GM12878 (cell line): ENCODE measurements at regions not wholly inside any gene's neighbourhood (a gene's known extent, or its start where the extent isn't known, plus 50 kb on each side); places are given as distances from the start of the nearest gene placed in this dataset.

ENCODE experiments used
- ATAC-seq: fragments of 200-7000 bp; cut with Tn5 transposase; 3 replicates; pipeline ENCODE4 v1.9.1; 2020; ENCODE audit warnings: mild to moderate bottlenecking, moderate library complexity
- BruUV-seq: library from RNA; stranded (reverse); fragments of 400-500 nt; replicated peaks from 2 replicates; lab custom pipeline; 2021; lab: Mats Ljungman, UMichigan
- CTCF ChIA-PET: fragments of 300-600 bp; sonication (Branson Sonifier 250); formaldehyde crosslinking; extraction: SDS; loops from one replicate; lab custom pipeline; 2021; ENCODE audit warnings: inconsistent platforms; lab: Yijun Ruan, JAX
- POLR2A ChIA-PET: fragments of 350-600 bp; formaldehyde crosslinking; extraction: SDS; loops from one replicate; lab custom pipeline; 2021; ENCODE audit warnings: inconsistent platforms; lab: Charles Lee
- RAD21 ChIA-PET: fragments of 300-600 bp; sonication (Branson Sonifier 250); formaldehyde crosslinking; loops from one replicate; lab custom pipeline; 2023; ENCODE audit warnings: antibody characterized with exemption; ENCODE audit not compliant: unreplicated experiment; lab: Charles Lee
- SMC1A ChIA-PET: fragments of 300-600 bp; sonication (Branson Sonifier 250); formaldehyde crosslinking; loops from one replicate; lab custom pipeline; 2023; ENCODE audit not compliant: unreplicated experiment, uncharacterized antibody; lab: Charles Lee
- DNase-seq: peaks from one replicate; pipeline ENCODE4 v3.0.0-alpha.2; 2011; ENCODE audit warnings: low read depth, low spot score
- FAIRE-seq: peaks from 3 replicates; lab custom pipeline; 2011; peaks lifted over from hg19 to GRCh38; lab: Jason Lieb, UNC
- H2AFZ ChIP-seq: 2 replicates; pipeline ENCODE4 v1.6.0; 2011; ENCODE audit warnings: low read depth, low read length, control low read depth; ENCODE audit not compliant: control insufficient read depth
- H3K27ac ChIP-seq: 2 replicates; pipeline ENCODE4 v1.5.1; 2011; ENCODE audit warnings: control low read depth; ENCODE audit not compliant: control insufficient read depth, insufficient read depth
- H3K27me3 ChIP-seq, 2 experiments: replicated peaks in 1 of 2; 2 replicates each; pipeline versions ENCODE4 v1.6.0 to v1.6.1; 2011; ENCODE audit warnings: low read length in 1 of 2; ENCODE audit not compliant: control insufficient read depth in 2 of 2, insufficient read depth in 2 of 2
- H3K36me3 ChIP-seq, 2 experiments: 2 replicates each; pipeline ENCODE4 v1.5.1; 2011; ENCODE audit warnings: low read length in 1 of 2; ENCODE audit not compliant: control insufficient read depth in 2 of 2, insufficient read depth in 2 of 2
- H3K4me1 ChIP-seq: 2 replicates; pipeline ENCODE4 v1.6.1; 2011; ENCODE audit warnings: mild to moderate bottlenecking, low read length, moderate library complexity, mixed read lengths; ENCODE audit not compliant: control insufficient read depth, insufficient read depth
- H3K4me2 ChIP-seq: 2 replicates; pipeline ENCODE4 v1.6.0; 2011; ENCODE audit warnings: control low read depth; ENCODE audit not compliant: control insufficient read depth, insufficient read depth
- H3K4me3 ChIP-seq: fragments of 200-600 bp; sonication (generic); 2 replicates; pipeline ENCODE4 v1.5.1; 2016
- H3K79me2 ChIP-seq: 2 replicates; pipeline ENCODE4 v1.6.0; 2011; ENCODE audit warnings: low read length; ENCODE audit not compliant: control insufficient read depth, insufficient read depth
- H3K9ac ChIP-seq: 2 replicates; pipeline ENCODE4 v1.8.0; 2011; ENCODE audit warnings: low read length, control low read depth, mixed read lengths; ENCODE audit not compliant: control insufficient read depth, insufficient read depth
- H3K9me3 ChIP-seq: replicated peaks from 3 replicates; pipeline ENCODE4 v1.5.1; 2011; ENCODE audit warnings: mild to moderate bottlenecking, low read length; ENCODE audit not compliant: control insufficient read depth, insufficient read depth
- H4K20me1 ChIP-seq: 2 replicates; pipeline ENCODE4 v1.6.0; 2011; ENCODE audit not compliant: control insufficient read depth, insufficient read depth
- GATAD2B ChIP-seq: fragments of 450-650 bp; conservative IDR thresholded peaks from 2 replicates; pipeline ENCODE4 v1.6.1; 2017; ENCODE audit warnings: low read depth, mild to moderate bottlenecking, moderate library complexity
- KAT2A ChIP-seq: conservative IDR thresholded peaks from 2 replicates; pipeline ENCODE4 v1.6.1; 2011; ENCODE audit warnings: low read depth, low read length; ENCODE audit not compliant: control insufficient read depth
- MEF2B ChIP-seq: fragments of 450-650 bp; IDR thresholded peaks from 2 replicates; pipeline ENCODE4 v1.6.1; 2018; ENCODE audit warnings: mild to moderate bottlenecking, moderate library complexity; ENCODE audit not compliant: partially characterized antibody, poor library complexity, severe bottlenecking
- NFIC ChIP-seq: IDR thresholded peaks from 2 replicates; pipeline ENCODE4 v1.6.1; 2012; ENCODE audit warnings: low read depth, mild to moderate bottlenecking, inconsistent platforms, low read length, moderate library complexity
- PAX8 ChIP-seq: fragments of 450-650 bp; IDR thresholded peaks from 2 replicates; pipeline ENCODE4 v1.6.1; 2017; ENCODE audit warnings: mild to moderate bottlenecking, moderate library complexity
- PML ChIP-seq: IDR thresholded peaks from 2 replicates; pipeline ENCODE4 v1.6.1; 2012; ENCODE audit warnings: low read length, inconsistent platforms
- POLR2AphosphoS2 ChIP-seq: IDR thresholded peaks from 2 replicates; pipeline ENCODE4 v1.6.1; 2011; ENCODE audit warnings: low read depth, mild to moderate bottlenecking, low read length, improper control_type of control experiment, moderate library complexity
- POU2F2 ChIP-seq: IDR thresholded peaks from 3 replicates; pipeline ENCODE4 v1.6.1; 2011; ENCODE audit warnings: low read depth, mild to moderate bottlenecking, low read length, borderline replicate concordance
- STAT3 ChIP-seq: IDR thresholded peaks from 2 replicates; pipeline ENCODE4 v1.6.1; 2011; ENCODE audit warnings: low read depth, low read length, improper control_type of control experiment
- SUZ12 ChIP-seq: fragments of 200-600 bp; sonication (generic); IDR thresholded peaks from one replicate; pipeline ENCODE4 v1.6.1; 2018; ENCODE audit warnings: antibody characterized with exemption, mild to moderate bottlenecking; ENCODE audit not compliant: unreplicated experiment
- ZNF217 ChIP-seq: fragments of 450-650 bp; IDR thresholded peaks from 2 replicates; pipeline ENCODE4 v1.6.1; 2017; ENCODE audit warnings: antibody characterized with exemption, mild to moderate bottlenecking
- WGBS: methylation state at CpG from one replicate; pipeline ENCODE4 v1.1.6; 2016; ENCODE audit warnings: low lambda C conversion rate; ENCODE audit not compliant: insufficient replicate concordance, insufficient coverage; ENCODE audit errors: missing lambda C conversion rate; 5-methylcytosine and 5-hydroxymethylcytosine counted together
- in situ Hi-C: fragments of 300-500 bp; cut with MboI; formaldehyde crosslinking; loops from 9 replicates; pipeline ENCODE4 v1.14.3; 2018; ENCODE audit warnings: mixed read lengths
- intact Hi-C: fragments of 100-400 bp; cut with micrococcal nuclease; formaldehyde crosslinking; loops from one replicate; pipeline ENCODE4 v1.14.2; 2022; ENCODE audit not compliant: unreplicated experiment

DNA sequence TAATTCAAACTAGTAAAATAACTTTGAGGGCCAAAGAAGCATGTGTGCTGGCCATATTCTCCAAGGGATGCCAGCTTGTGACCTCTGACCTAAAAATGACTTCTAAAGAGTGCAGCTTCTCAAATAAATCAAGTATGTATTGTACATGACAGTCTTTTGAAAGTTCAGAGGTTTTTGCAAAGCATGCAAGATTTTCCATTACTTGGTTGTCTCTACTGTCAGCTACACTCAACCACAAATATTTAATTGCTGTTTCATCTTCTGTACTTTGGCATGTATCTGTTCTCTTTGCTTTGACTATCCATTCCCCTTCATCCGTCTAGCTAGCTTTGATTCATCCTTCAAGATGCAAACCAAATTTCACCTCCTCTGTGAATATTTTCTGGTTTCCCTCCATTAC is 121.9 kb upstream of the HS3ST2 start:
- no peak overlapping the region for H2AFZ ChIP-seq
- no peaks in the 10 kb centered on the region for H3K79me2 ChIP-seq
- no peaks in the 10 kb centered on the region for H4K20me1 ChIP-seq
- ChIA-PET RAD21 (no interaction called here), POLR2A (no interaction called here), SMC1A (no interaction called here), CTCF (interaction anchor here (0.7 to 1.8 kb wide), 2 partner anchors 17 to 276 kb away, joined by 3 to 5 read pairs; no protein-coding TSS in a partner anchor)
- DNase-seq, result no peak
- no peak overlapping the region for H3K27ac ChIP-seq
- no peak for ATAC-seq
- H3K4me2 ChIP-seq, result no peak overlapping the region
- TF ChIP-seq PML (no peak), STAT3 (no peak), GATAD2B (no peak), MEF2B (no peak), SUZ12 (no peak), ZNF217 (no peak), NFIC (no peak), PAX8 (no peak), POU2F2 (no peak), POLR2AphosphoS2 (no peak), KAT2A (no peak)
- H3K27me3 ChIP-seq, result peaks cover 1 to 4% of the 10 kb centered on the region in 2 experiments; a peak in 1 of 4 replicates
- no peaks in the 10 kb centered on the region for H3K36me3 ChIP-seq
- intact Hi-C loops (no loop called here), in situ Hi-C loops (loop anchor here (10.0 kb wide), 1 partner anchor 1367 kb away; no protein-coding TSS in a partner anchor)
- H3K9ac ChIP-seq, result no peak overlapping the region
- no peak overlapping the region for H3K4me3 ChIP-seq
- BruUV-seq, result no TSS peak
- H3K9me3 ChIP-seq, result no peaks in the 10 kb centered on the region
- H3K4me1 ChIP-seq, result no peaks in the 10 kb centered on the region
- FAIRE-seq, result no peak
- 41% methylated on average over 1 of the region's 1 CpG for WGBS
